GM23338 (cell line): ENCODE measurements at regions not wholly inside any gene's neighbourhood (a gene's known extent, or its start where the extent isn't known, plus 50 kb on each side); places are given as distances from the start of the nearest gene placed in this dataset.

ENCODE experiments used
- ATAC-seq: fragments of 200-7000 bp; cut with Tn5 transposase; 3 replicates; pipeline ENCODE4 v1.9.1; 2020
- DNase-seq: peaks from one replicate; pipeline ENCODE4 v3.0.0-alpha.2; 2015; ENCODE audit warnings: low spot score
- H2AFZ ChIP-seq: fragments of 200-600 bp; sonication (generic); 2 replicates; pipeline ENCODE4 v1.8.0; 2016; ENCODE audit warnings: antibody characterized with exemption, mild to moderate bottlenecking, moderate library complexity
- H3F3A ChIP-seq: fragments of 200-600 bp; sonication (generic); replicated peaks from 2 replicates; pipeline ENCODE4 v1.8.0; 2017; ENCODE audit warnings: antibody characterized with exemption, mixed run types, low read depth
- H3K27ac ChIP-seq: fragments of 200-600 bp; sonication (generic); 2 replicates; pipeline ENCODE4 v1.6.1; 2016; ENCODE audit warnings: low read depth
- H3K27me3 ChIP-seq: fragments of 200-600 bp; sonication (generic); 2 replicates; pipeline ENCODE4 v1.8.0; 2016; ENCODE audit warnings: mild to moderate bottlenecking, mixed run types, moderate library complexity; ENCODE audit not compliant: insufficient read depth
- H3K36me3 ChIP-seq: fragments of 200-600 bp; sonication (generic); 2 replicates; pipeline ENCODE4 v1.8.0; 2016; ENCODE audit warnings: mild to moderate bottlenecking; ENCODE audit not compliant: insufficient read depth
- H3K4me1 ChIP-seq: fragments of 200-600 bp; sonication (generic); 2 replicates; pipeline ENCODE4 v1.8.0; 2016; ENCODE audit warnings: mild to moderate bottlenecking, moderate library complexity; ENCODE audit not compliant: insufficient read depth
- H3K4me2 ChIP-seq: fragments of 200-600 bp; sonication (generic); 2 replicates; pipeline ENCODE4 v1.7.1; 2017; ENCODE audit warnings: mixed run types
- H3K4me3 ChIP-seq: fragments of 200-600 bp; sonication (generic); 2 replicates; pipeline ENCODE4 v1.6.1; 2016; ENCODE audit warnings: mixed run types
- H3K79me2 ChIP-seq: fragments of 200-600 bp; sonication (generic); replicated peaks from 2 replicates; pipeline ENCODE4 v1.8.0; 2017; ENCODE audit warnings: mild to moderate bottlenecking; ENCODE audit not compliant: insufficient read depth
- H3K9me2 ChIP-seq: fragments of 200-600 bp; sonication (generic); 2 replicates; pipeline ENCODE4 v1.8.0; 2017; ENCODE audit not compliant: insufficient read depth
- H4K20me1 ChIP-seq: fragments of 200-600 bp; sonication (generic); replicated peaks from 2 replicates; pipeline ENCODE4 v1.8.0; 2017; ENCODE audit warnings: mild to moderate bottlenecking; ENCODE audit not compliant: insufficient read depth
- H3K27ac Mint-ChIP-seq: 2 replicates; pipeline ENCODE4 v1.8.0; 2020; ENCODE audit warnings: inconsistent platforms, mild to moderate bottlenecking, moderate library complexity, mixed read lengths
- H3K27me3 Mint-ChIP-seq: 3 replicates; pipeline ENCODE4 v1.8.0; 2022; ENCODE audit warnings: low read depth, mild to moderate bottlenecking, moderate library complexity, mixed read lengths, inconsistent platforms; ENCODE audit not compliant: insufficient read depth, poor library complexity
- H3K36me3 Mint-ChIP-seq: 3 replicates; pipeline ENCODE4 v1.8.0; 2021; ENCODE audit warnings: low read depth, mild to moderate bottlenecking, inconsistent platforms, moderate library complexity, mixed read lengths
- H3K4me1 Mint-ChIP-seq: 3 replicates; pipeline ENCODE4 v1.8.0; 2020; ENCODE audit warnings: mild to moderate bottlenecking, inconsistent platforms, mixed read lengths
- H3K4me3 Mint-ChIP-seq: 3 replicates; pipeline ENCODE4 v1.8.0; 2021; ENCODE audit warnings: moderate library complexity, mild to moderate bottlenecking, inconsistent platforms, mixed read lengths
- H3K9me3 Mint-ChIP-seq: 3 replicates; pipeline ENCODE4 v1.8.0; 2020; ENCODE audit warnings: moderate library complexity, mild to moderate bottlenecking, inconsistent platforms, mixed read lengths
- CREB1 ChIP-seq: fragments of 250-450 bp; sonication (Bioruptor Pico); IDR thresholded peaks from 2 replicates; pipeline ENCODE4 v1.5.0; 2020; ENCODE audit warnings: low read depth, mild to moderate bottlenecking, moderate library complexity
- CTCF ChIP-seq, 2 experiments: fragments of 200-600 bp in 1 of 2; sonication (generic) in 1 of 2; conservative IDR thresholded peaks; 2 replicates each; pipeline versions ENCODE4 v1.5.1 to v1.6.1; 2016 to 2017; ENCODE audit warnings: antibody characterized with exemption in 2 of 2, low read depth in 2 of 2, mild to moderate bottlenecking in 2 of 2, moderate library complexity in 1 of 2
- ETS1 ChIP-seq: IDR thresholded peaks from 2 replicates; pipeline ENCODE4 v1.6.1; 2016; ENCODE audit warnings: antibody characterized with exemption
- EZH2 ChIP-seq: fragments of 200-600 bp; sonication (generic); IDR thresholded peaks from one replicate; pipeline ENCODE4 v1.8.0; 2017; ENCODE audit warnings: antibody characterized with exemption, mild to moderate bottlenecking, low read depth; ENCODE audit not compliant: unreplicated experiment
- EZH2phosphoT487 ChIP-seq: fragments of 200-600 bp; sonication (generic); IDR thresholded peaks from one replicate; pipeline ENCODE4 v1.8.1; 2018; ENCODE audit warnings: antibody characterized with exemption; ENCODE audit not compliant: unreplicated experiment
- JUNB ChIP-seq: IDR thresholded peaks from one replicate; pipeline ENCODE4 v1.6.1; 2016; ENCODE audit warnings: antibody characterized with exemption; ENCODE audit not compliant: unreplicated experiment
- NANOG ChIP-seq: IDR thresholded peaks from 2 replicates; pipeline ENCODE4 v1.6.1; 2016; ENCODE audit warnings: antibody characterized with exemption, borderline replicate concordance
- POLR2AphosphoS5 ChIP-seq: IDR thresholded peaks from 2 replicates; pipeline ENCODE4 v1.6.1; 2016; ENCODE audit warnings: antibody characterized with exemption, low read depth
- REST ChIP-seq: IDR thresholded peaks from one replicate; pipeline ENCODE4 v1.6.1; 2018; ENCODE audit warnings: antibody characterized with exemption; ENCODE audit not compliant: unreplicated experiment
- STAT1 ChIP-seq: IDR thresholded peaks from one replicate; pipeline ENCODE4 v1.6.1; 2016; ENCODE audit warnings: antibody characterized with exemption; ENCODE audit not compliant: unreplicated experiment
- ZNF114 ChIP-seq: fragments of 250-450 bp; sonication (Bioruptor Pico); IDR thresholded peaks from 2 replicates; pipeline ENCODE4 v1.5.0; 2020; ENCODE audit warnings: mild to moderate bottlenecking, moderate library complexity
- ZNF331 ChIP-seq: fragments of 250-450 bp; sonication (Bioruptor Pico); IDR thresholded peaks from 2 replicates; pipeline ENCODE4 v1.5.0; 2020; ENCODE audit warnings: low read depth, mild to moderate bottlenecking, moderate library complexity
- ZNF462 ChIP-seq: fragments of 250-450 bp; sonication (Bioruptor Pico); IDR thresholded peaks from 2 replicates; pipeline ENCODE4 v1.5.0; 2020; ENCODE audit warnings: mild to moderate bottlenecking, moderate library complexity

- peaks cover 5% of the 10 kb centered on the region for H3K27me3 Mint-ChIP-seq
- H4K20me1 ChIP-seq = no peaks in the 10 kb centered on the region
- no peaks in the 10 kb centered on the region for H3K79me2 ChIP-seq
- H3K4me3 ChIP-seq = no peak overlapping the region
- no peaks in the 10 kb centered on the region for H3K36me3 Mint-ChIP-seq
- H3K4me1 ChIP-seq = no peaks in the 10 kb centered on the region
- H2AFZ ChIP-seq = no peak overlapping the region
- H3K27me3 ChIP-seq = no peaks in the 10 kb centered on the region
- H3K9me2 ChIP-seq = peaks cover 4% of the 10 kb centered on the region; the same call in 1 of the 2 replicates
- TF ChIP-seq CREB1 (CRISPR knock-in tag) (no peak), ZNF331 (CRISPR knock-in tag) (no peak), POLR2AphosphoS5 (no peak), ZNF462 (CRISPR knock-in tag) (no peak), REST (no peak), ZNF114 (CRISPR knock-in tag) (no peak), JUNB (no peak), NANOG (no peak), ETS1 (no peak), STAT1 (no peak), CTCF (conservative IDR thresholded peaks at IDR 0.05; ENCODE audit: low read depth in 2 of 2) (no peak), EZH2phosphoT487 (no peak), EZH2 (no peak)
- H3K4me2 ChIP-seq = no peak overlapping the region
- DNase-seq (no peak), ATAC-seq (no peak)
- no peaks in the 10 kb centered on the region for H3K9me3 Mint-ChIP-seq
- H3K4me1 Mint-ChIP-seq = peaks cover 14% of the 10 kb centered on the region
- H3K36me3 ChIP-seq = no peaks in the 10 kb centered on the region
- no peak overlapping the region for H3K27ac ChIP-seq
- no peak overlapping the region for H3K4me3 Mint-ChIP-seq
- no peaks in the 10 kb centered on the region for H3F3A ChIP-seq
- H3K27ac Mint-ChIP-seq = no peak overlapping the region
Observed at GRCh38 chr10:78365694-78366093, 332.0 kb downstream of the RPS24 start.
